ENCODE measurements at regions not wholly inside any gene's neighbourhood (a gene's known extent, or its start where the extent isn't known, plus 50 kb on each side); places are given as distances from the start of the nearest gene placed in this dataset.

DNA sequence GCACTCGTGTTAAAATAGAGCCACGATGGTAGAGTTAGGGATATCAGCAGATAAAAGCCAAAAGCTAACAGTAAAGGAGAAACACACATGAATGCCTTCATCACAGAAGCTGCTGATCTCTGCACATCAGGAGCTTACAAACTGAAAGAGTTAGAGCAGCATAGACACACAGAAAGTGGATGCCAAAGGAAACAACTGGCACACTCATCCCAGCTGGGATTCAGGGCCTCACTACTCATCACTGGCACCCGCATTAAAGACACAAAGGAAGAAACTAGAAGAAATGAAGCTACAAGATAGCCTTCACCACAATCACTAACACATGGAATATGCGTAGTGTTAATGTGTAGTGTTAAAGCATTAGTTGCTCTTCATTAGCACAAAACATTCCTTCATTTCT lies 156.4 kb upstream of the TBL1X start (continued):
- TF ChIP-seq, protein P1, sequence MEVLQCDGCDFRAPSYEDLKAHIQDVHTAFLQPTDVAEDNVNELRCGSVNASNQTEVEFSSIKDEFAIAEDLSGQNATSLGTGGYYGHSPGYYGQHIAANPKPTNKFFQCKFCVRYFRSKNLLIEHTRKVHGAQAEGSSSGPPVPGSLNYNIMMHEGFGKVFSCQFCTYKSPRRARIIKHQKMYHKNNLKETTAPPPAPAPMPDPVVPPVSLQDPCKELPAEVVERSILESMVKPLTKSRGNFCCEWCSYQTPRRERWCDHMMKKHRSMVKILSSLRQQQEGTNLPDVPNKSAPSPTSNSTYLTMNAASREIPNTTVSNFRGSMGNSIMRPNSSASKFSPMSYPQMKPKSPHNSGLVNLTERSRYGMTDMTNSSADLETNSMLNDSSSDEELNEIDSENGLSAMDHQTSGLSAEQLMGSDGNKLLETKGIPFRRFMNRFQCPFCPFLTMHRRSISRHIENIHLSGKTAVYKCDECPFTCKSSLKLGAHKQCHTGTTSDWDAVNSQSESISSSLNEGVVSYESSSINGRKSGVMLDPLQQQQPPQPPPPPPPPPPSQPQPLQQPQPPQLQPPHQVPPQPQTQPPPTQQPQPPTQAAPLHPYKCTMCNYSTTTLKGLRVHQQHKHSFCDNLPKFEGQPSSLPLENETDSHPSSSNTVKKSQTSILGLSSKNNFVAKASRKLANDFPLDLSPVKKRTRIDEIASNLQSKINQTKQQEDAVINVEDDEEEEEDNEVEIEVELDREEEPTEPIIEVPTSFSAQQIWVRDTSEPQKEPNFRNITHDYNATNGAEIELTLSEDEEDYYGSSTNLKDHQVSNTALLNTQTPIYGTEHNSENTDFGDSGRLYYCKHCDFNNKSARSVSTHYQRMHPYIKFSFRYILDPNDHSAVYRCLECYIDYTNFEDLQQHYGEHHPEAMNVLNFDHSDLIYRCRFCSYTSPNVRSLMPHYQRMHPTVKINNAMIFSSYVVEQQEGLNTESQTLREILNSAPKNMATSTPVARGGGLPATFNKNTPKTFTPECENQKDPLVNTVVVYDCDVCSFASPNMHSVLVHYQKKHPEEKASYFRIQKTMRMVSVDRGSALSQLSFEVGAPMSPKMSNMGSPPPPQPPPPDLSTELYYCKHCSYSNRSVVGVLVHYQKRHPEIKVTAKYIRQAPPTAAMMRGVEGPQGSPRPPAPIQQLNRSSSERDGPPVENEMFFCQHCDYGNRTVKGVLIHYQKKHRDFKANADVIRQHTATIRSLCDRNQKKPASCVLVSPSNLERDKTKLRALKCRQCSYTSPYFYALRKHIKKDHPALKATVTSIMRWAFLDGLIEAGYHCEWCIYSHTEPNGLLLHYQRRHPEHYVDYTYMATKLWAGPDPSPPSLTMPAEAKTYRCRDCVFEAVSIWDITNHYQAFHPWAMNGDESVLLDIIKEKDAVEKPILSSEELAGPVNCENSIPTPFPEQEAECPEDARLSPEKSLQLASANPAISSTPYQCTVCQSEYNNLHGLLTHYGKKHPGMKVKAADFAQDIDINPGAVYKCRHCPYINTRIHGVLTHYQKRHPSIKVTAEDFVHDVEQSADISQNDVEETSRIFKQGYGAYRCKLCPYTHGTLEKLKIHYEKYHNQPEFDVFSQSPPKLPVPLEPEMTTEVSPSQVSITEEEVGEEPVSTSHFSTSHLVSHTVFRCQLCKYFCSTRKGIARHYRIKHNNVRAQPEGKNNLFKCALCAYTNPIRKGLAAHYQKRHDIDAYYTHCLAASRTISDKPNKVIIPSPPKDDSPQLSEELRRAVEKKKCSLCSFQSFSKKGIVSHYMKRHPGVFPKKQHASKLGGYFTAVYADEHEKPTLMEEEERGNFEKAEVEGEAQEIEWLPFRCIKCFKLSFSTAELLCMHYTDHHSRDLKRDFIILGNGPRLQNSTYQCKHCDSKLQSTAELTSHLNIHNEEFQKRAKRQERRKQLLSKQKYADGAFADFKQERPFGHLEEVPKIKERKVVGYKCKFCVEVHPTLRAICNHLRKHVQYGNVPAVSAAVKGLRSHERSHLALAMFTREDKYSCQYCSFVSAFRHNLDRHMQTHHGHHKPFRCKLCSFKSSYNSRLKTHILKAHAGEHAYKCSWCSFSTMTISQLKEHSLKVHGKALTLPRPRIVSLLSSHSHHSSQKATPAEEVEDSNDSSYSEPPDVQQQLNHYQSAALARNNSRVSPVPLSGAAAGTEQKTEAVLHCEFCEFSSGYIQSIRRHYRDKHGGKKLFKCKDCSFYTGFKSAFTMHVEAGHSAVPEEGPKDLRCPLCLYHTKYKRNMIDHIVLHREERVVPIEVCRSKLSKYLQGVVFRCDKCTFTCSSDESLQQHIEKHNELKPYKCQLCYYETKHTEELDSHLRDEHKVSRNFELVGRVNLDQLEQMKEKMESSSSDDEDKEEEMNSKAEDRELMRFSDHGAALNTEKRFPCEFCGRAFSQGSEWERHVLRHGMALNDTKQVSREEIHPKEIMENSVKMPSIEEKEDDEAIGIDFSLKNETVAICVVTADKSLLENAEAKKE (CRISPR knock-in tag; IDR thresholded peaks at IDR 0.05) = no peak
- no peak for TF ChIP-seq STAT1 (IDR thresholded peaks at IDR 0.05; ENCODE audit: unreplicated experiment)
- no peak for TF ChIP-seq CREB1 (CRISPR knock-in tag; IDR thresholded peaks at IDR 0.05; ENCODE audit: low read depth)

DNA sequence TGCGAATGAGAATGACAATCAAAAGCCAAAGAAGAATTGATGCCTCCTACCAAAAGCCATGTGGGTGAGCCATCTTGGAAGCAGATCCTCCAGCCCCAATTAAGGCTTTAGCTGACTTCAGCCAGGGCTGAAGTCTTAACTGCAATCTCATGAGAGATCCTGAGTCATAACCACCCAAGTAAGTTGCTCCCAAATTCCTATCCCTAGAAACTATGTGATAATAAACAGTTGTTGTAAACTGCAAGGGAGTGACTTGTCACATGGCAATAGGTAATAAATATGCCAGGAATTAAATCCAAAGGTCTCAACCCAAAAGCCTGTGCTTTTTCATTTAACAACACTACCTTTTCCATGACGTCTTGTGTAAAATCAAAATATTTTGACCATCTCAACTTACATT lies 154.2 kb upstream of the TBL1X start:
- no peaks in the 10 kb centered on the region for H3K79me2 ChIP-seq (replicated peaks; ENCODE audit: insufficient read depth)
- H3F3A ChIP-seq (replicated peaks; ENCODE audit: low read depth) = no peaks in the 10 kb centered on the region
- no peaks in the 10 kb centered on the region for H3K36me3 ChIP-seq (ENCODE audit: insufficient read depth)
- no peaks in the 10 kb centered on the region for H3K27me3 ChIP-seq (ENCODE audit: insufficient read depth)
- no peak overlapping the region for H3K27ac ChIP-seq (ENCODE audit: low read depth)
- H3K4me2 ChIP-seq = no peak overlapping the region
- no peak overlapping the region for H3K4me3 Mint-ChIP-seq
- no peaks in the 10 kb centered on the region for H3K36me3 Mint-ChIP-seq (ENCODE audit: low read depth)
- ATAC-seq = no peak
- no peaks in the 10 kb centered on the region for H3K4me1 Mint-ChIP-seq
- peaks cover 3% of the 10 kb centered on the region for H3K27me3 Mint-ChIP-seq (ENCODE audit: insufficient read depth, low read depth, poor library complexity)
- no peak overlapping the region for H3K27ac Mint-ChIP-seq
- no peaks in the 10 kb centered on the region for H3K9me2 ChIP-seq (ENCODE audit: insufficient read depth)
- no peaks in the 10 kb centered on the region for H3K4me1 ChIP-seq (ENCODE audit: insufficient read depth)
- H2AFZ ChIP-seq = no peak overlapping the region
- DNase-seq (ENCODE audit: low spot score) = no peak
- H3K4me3 ChIP-seq = no peak overlapping the region
- H3K9me3 Mint-ChIP-seq = no peaks in the 10 kb centered on the region
- no peaks in the 10 kb centered on the region for H4K20me1 ChIP-seq (replicated peaks; ENCODE audit: insufficient read depth)
- TF ChIP-seq NANOG (IDR thresholded peaks at IDR 0.05; ENCODE audit: borderline replicate concordance) = no peak
- TF ChIP-seq, protein P1 (CRISPR knock-in tag; IDR thresholded peaks at IDR 0.05) = no peak
- TF ChIP-seq ZNF331 (CRISPR knock-in tag; IDR thresholded peaks at IDR 0.05; ENCODE audit: low read depth) = no peak
- TF ChIP-seq EZH2phosphoT487 (IDR thresholded peaks at IDR 0.05; ENCODE audit: unreplicated experiment) = no peak
- TF ChIP-seq STAT1 (IDR thresholded peaks at IDR 0.05; ENCODE audit: unreplicated experiment) = no peak

Data from GM23338 (cell line).